ENCODE measurements at regions not wholly inside any gene's neighbourhood (a gene's known extent, or its start where the extent isn't known, plus 50 kb on each side); places are given as distances from the start of the nearest gene placed in this dataset.

DNA sequence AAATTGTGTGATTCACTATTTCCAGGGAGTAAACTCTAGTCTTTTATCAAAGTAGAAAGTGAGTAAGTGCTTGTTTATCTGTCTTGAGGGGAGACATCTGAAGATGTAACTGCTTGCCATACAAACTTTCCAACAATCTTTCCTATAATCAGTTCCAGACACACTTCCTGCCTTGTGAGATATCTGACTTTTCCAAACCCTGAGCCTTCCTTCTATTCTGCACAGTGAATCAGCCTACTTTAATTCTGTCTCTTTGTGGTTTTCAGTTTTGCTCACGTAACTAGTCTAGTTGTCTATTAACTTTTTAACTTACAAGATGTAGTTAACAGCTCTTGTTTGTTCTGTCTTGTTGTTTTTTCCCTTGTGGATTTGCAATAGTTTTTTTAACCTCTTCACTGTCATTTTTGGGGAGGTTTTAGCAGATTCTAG is 947.8 kb downstream of the C4orf33 start:
- POLR2A ChIA-PET: no interaction called here
- DNase-seq (ENCODE audit: extremely low spot score): no peak
- TF ChIP-seq, protein P1, sequence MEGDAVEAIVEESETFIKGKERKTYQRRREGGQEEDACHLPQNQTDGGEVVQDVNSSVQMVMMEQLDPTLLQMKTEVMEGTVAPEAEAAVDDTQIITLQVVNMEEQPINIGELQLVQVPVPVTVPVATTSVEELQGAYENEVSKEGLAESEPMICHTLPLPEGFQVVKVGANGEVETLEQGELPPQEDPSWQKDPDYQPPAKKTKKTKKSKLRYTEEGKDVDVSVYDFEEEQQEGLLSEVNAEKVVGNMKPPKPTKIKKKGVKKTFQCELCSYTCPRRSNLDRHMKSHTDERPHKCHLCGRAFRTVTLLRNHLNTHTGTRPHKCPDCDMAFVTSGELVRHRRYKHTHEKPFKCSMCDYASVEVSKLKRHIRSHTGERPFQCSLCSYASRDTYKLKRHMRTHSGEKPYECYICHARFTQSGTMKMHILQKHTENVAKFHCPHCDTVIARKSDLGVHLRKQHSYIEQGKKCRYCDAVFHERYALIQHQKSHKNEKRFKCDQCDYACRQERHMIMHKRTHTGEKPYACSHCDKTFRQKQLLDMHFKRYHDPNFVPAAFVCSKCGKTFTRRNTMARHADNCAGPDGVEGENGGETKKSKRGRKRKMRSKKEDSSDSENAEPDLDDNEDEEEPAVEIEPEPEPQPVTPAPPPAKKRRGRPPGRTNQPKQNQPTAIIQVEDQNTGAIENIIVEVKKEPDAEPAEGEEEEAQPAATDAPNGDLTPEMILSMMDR (IDR thresholded peaks at IDR 0.05; ENCODE audit: control extremely low read depth, extremely low read depth, low read depth, missing control alignments): no peak
- CTCF ChIA-PET: interaction anchor here (1.4 to 2.0 kb wide), 2 partner anchors 11 to 12 kb away, joined by 3 to 6 read pairs; no protein-coding TSS in a partner anchor

DNA sequence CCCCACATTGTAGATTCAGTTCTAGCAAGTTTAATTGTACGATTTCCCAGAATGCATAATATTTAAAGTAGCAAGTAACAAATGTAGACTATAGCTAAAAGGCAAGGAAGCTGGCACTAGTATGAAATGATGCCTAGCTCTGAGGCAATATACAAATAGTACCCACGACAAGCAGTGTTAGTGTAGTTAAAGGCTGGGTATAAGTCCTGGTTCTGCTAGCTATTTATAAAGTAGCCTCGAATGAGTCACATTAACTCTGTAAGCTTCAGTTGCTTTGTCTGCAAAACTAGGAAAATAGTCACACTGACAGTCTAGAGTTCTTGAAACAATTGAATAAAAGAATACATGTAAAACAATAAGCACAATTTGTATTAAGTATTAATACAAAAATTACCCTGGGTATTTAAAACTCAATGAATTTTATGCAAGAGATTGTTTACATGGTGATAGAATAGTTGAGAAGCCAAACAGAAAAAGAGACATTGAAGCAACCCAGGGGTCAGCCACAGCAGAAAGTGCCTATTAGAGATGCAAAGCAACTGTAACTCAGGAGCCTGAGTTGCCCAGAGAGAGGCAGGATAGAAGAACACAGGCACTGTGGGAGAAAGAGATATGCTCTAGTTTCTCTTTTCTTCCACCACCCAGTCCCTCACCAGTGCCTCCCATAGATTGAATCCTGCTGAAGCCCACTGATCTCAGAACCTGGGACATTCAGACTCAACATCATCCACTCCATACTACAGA is 949.0 kb downstream of the C4orf33 start:
- TF ChIP-seq, protein P1 (IDR thresholded peaks at IDR 0.05; ENCODE audit: control extremely low read depth, extremely low read depth, low read depth, missing control alignments): no peak
- ChIA-PET CTCF (interaction anchor here (2.0 kb wide), 1 partner anchor 12 kb away, joined by 6 read pairs; no protein-coding TSS in a partner anchor), POLR2A (no interaction called here)
- DNase-seq (ENCODE audit: extremely low spot score): no peak

DNA sequence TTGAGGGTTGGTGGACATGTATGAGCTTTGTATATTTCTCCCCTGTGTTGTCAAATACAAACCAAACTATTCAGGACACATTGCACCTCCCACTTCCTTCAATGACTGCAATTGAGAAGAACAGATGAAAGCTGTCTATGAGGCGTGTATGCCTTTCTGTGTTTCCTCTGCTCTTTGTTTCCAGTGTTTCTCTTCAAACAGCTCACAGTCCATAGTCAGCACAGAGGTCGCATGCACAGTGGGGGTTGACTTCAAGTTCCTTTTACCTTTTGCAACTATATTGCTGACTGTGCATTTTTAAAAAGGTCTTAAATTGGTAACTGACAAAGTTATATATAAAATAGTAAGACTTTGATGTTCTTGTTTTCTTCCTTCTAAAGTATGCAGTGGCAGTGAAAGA is 957.8 kb downstream of the C4orf33 start:
- POLR2A ChIA-PET: no interaction called here
- no peak for DNase-seq (ENCODE audit: extremely low spot score)

DNA sequence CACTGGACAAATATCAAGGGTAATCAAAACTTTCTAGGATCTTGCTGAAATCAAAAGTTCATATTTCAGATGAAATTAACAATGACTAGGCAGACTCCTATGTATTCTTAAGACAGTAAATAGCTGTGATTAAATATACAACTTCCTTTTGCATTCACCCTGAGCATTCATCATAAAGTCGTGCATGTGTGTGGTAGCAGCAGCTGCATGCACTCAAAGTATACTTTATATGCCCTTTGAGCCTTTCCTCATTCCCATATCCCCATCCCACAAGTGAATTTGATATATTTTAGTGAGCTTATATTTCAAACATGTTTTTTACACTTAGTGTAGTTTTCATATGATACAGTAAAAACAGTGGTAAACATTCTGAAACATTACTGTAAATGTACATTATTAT is 959.0 kb downstream of the C4orf33 start:
- DNase-seq (ENCODE audit: extremely low spot score): no peak
- TF ChIP-seq, protein P1 (IDR thresholded peaks at IDR 0.05; ENCODE audit: control extremely low read depth, extremely low read depth, low read depth, missing control alignments): no peak
- POLR2A ChIA-PET: no interaction called here
- CTCF ChIA-PET: no interaction called here

More for the DNA sequence above, 957.8 kb downstream of the C4orf33 start:
- CTCF ChIA-PET: interaction anchor here (1.1 kb wide), 1 partner anchor 14 kb away, joined by 3 read pairs; no protein-coding TSS in a partner anchor
- TF ChIP-seq, protein P1 (IDR thresholded peaks at IDR 0.05; ENCODE audit: control extremely low read depth, extremely low read depth, low read depth, missing control alignments): no peak

DNA sequence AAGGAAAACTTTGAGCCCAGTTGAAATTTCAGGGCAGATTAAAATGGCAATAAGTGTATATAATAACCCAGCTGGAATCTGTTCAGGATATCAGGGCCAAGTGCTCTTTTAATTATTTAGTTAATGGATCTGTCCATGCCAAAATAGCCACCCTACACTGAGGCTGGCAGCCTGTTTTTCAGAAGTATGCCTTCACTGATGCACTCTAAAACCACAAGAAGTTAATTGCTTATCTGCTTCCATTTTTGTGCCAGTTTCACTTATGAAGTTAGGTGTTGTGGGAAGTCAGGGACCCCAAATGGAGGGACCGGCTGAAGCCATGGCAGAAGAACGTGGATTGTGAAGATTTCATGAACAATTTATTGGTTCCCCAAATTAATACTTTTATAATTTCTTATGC is 960.3 kb downstream of the C4orf33 start:
- POLR2A ChIA-PET: no interaction called here
- TF ChIP-seq, protein P1 (IDR thresholded peaks at IDR 0.05; ENCODE audit: control extremely low read depth, extremely low read depth, low read depth, missing control alignments): no peak
- CTCF ChIA-PET: interaction anchor here (1.0 kb wide), 1 partner anchor 12 kb away, joined by 3 read pairs; no protein-coding TSS in a partner anchor
- DNase-seq (ENCODE audit: extremely low spot score): no peak

DNA sequence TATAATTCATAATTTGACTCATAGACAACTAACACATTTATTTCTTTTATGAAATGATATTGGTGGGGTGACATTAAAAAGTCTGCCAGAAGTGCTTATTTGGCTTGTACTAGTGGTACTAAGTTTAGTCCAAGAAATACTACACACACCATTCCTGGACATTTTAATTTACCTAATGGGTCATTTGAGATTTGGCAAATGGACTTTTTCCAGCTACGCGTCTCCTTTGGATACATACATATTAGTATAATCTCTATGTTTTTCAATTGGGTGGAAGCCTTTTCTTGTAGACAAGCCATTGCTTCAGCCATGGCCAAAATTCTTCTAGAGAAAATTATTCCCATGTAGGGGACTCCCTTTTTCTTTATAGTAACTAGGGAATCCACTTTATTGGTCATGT is 968.5 kb downstream of the C4orf33 start:
- CTCF ChIA-PET: interaction anchor here (1.5 to 2.0 kb wide), 2 partner anchors 12 to 14 kb away, joined by 3 to 6 read pairs; no protein-coding TSS in a partner anchor
- TF ChIP-seq, protein P1 (IDR thresholded peaks at IDR 0.05; ENCODE audit: control extremely low read depth, extremely low read depth, low read depth, missing control alignments): no peak
- DNase-seq (ENCODE audit: extremely low spot score): no peak
- POLR2A ChIA-PET: no interaction called here

Data from GM10248 (cell line).